Esophagus squamous epithelium (tissue), 4 donors: ENCODE measurements at regions not wholly inside any gene's neighbourhood (a gene's known extent, or its start where the extent isn't known, plus 50 kb on each side); places are given as distances from the start of the nearest gene placed in this dataset.

Source experiments
- CTCF ChIP-seq, 6 experiments: fragments of 450-650 bp in 4 of 6; fragments of 200-600 bp in 2 of 6; sonication (generic) in 2 of 6; IDR thresholded peaks; one replicate each; pipeline ENCODE4 v1.5.1; 2016 to 2019; ENCODE audit warnings: antibody characterized with exemption in 6 of 6, mild to moderate bottlenecking in 4 of 6, moderate library complexity in 4 of 6
- POLR2A ChIP-seq, 4 donors: fragments of 450-650 bp; IDR thresholded peaks; one replicate each; pipeline ENCODE4 v1.6.1; 2017; ENCODE audit warnings: antibody characterized with exemption in 4 of 4, mild to moderate bottlenecking in 4 of 4, moderate library complexity in 3 of 4

GRCh38 chr5:8505196-8505595 lies 636.2 kb downstream of the MTRR start:
- TF ChIP-seq CTCF (IDR thresholded peaks at IDR 0.05) (no peak), POLR2A (IDR thresholded peaks at IDR 0.05) (no peak)
